ENCODE measurements at regions not wholly inside any gene's neighbourhood (a gene's known extent, or its start where the extent isn't known, plus 50 kb on each side); places are given as distances from the start of the nearest gene placed in this dataset.

DNA sequence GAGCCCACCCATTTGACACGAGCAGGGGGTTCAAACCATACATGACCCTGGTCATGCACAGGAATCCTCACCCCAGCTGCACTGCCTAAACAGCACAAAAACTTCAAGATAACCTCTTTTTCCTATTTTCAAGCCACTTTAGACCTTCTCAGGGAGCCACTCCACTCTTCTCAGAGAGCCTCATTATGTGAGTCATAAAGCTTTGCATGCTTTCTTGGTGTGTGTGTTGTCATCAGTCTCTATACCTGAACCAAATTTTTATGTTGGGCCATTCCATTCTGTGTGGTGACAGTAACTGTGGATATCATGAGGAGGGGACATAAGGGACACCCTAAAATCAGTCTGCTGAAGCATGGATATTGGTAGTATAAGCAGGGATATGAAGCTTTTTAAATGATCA lies 769.5 kb upstream of the API5 start:
- H4K20me1 ChIP-seq (replicated peaks; ENCODE audit: control insufficient read depth, extremely low read depth, insufficient read depth, low read length): no peaks in the 10 kb centered on the region
- BruUV-seq (replicated peaks): no TSS peak
- POLR2A ChIA-PET: no interaction called here

More for the DNA sequence above, 769.5 kb upstream of the API5 start:
- FAIRE-seq (no peak), DNase-seq (ENCODE audit: low read depth, low spot score) (no peak)
- Histone ChIP-seq H3K9me3 (replicated peaks; ENCODE audit: control insufficient read depth, insufficient read depth, low read length) (no peaks in the 10 kb centered on the region), H3K79me2 (ENCODE audit: control insufficient read depth, insufficient read depth, low read length) (no peaks in the 10 kb centered on the region), H3K36me3 (ENCODE audit: control insufficient read depth in 2 of 2, extremely low read depth in 1 of 2, insufficient read depth in 2 of 2, low read length in 2 of 2) (no peaks in the 10 kb centered on the region), H3K4me1 (ENCODE audit: control insufficient read depth, extremely low read depth, insufficient read depth, low read length) (no peaks in the 10 kb centered on the region), H3K9me1 (replicated peaks; ENCODE audit: control insufficient read depth, extremely low read depth, insufficient read depth, low read length) (no peaks in the 10 kb centered on the region), H3K27ac (ENCODE audit: insufficient read depth, low read depth, low read length) (no peak overlapping the region), H3K4me2 (ENCODE audit: insufficient read depth, low read length) (no peak overlapping the region), H3K9ac (replicated peaks; ENCODE audit: extremely low read depth, insufficient read depth, low read length) (no peak overlapping the region), H3K4me3 (replicated peaks in 1 of 3; ENCODE audit: insufficient read depth in 1 of 3, low read depth in 1 of 3, low read length in 3 of 3) (no peak overlapping the region), H2AFZ (ENCODE audit: low read depth, low read length) (no peak overlapping the region), H3K27me3 (ENCODE audit: control insufficient read depth in 2 of 2, insufficient read depth in 2 of 2, low read length in 2 of 2) (no peaks in the 10 kb centered on the region)
- intact Hi-C loops (cut with micrococcal nuclease): no loop called here
- CTCF ChIA-PET: no interaction called here
- TF ChIP-seq GATA2 (IDR thresholded peaks at IDR 0.05; ENCODE audit: insufficient read depth, insufficient read length, low read depth, low read length): no peak
- TF ChIP-seq, protein P1, sequence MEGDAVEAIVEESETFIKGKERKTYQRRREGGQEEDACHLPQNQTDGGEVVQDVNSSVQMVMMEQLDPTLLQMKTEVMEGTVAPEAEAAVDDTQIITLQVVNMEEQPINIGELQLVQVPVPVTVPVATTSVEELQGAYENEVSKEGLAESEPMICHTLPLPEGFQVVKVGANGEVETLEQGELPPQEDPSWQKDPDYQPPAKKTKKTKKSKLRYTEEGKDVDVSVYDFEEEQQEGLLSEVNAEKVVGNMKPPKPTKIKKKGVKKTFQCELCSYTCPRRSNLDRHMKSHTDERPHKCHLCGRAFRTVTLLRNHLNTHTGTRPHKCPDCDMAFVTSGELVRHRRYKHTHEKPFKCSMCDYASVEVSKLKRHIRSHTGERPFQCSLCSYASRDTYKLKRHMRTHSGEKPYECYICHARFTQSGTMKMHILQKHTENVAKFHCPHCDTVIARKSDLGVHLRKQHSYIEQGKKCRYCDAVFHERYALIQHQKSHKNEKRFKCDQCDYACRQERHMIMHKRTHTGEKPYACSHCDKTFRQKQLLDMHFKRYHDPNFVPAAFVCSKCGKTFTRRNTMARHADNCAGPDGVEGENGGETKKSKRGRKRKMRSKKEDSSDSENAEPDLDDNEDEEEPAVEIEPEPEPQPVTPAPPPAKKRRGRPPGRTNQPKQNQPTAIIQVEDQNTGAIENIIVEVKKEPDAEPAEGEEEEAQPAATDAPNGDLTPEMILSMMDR (IDR thresholded peaks at IDR 0.05; ENCODE audit: extremely low read depth in 1 of 2, insufficient read depth in 1 of 2, low read depth in 1 of 2, low read length in 2 of 2): no peak
- no peak for TF ChIP-seq FOS (IDR thresholded peaks at IDR 0.05; ENCODE audit: borderline replicate concordance, insufficient read depth, low read length)
- TF ChIP-seq, protein P2, sequence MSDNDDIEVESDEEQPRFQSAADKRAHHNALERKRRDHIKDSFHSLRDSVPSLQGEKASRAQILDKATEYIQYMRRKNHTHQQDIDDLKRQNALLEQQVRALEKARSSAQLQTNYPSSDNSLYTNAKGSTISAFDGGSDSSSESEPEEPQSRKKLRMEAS (IDR thresholded peaks at IDR 0.05; ENCODE audit: insufficient read depth, insufficient read length): no peak
- no peak for TF ChIP-seq EZH2 (IDR thresholded peaks at IDR 0.05; ENCODE audit: borderline replicate concordance, low read depth, low read length, severe bottlenecking)
- no peak for TF ChIP-seq MYC (IDR thresholded peaks at IDR 0.05; ENCODE audit: low read depth, low read length)
- TF ChIP-seq POLR2AphosphoS5 (IDR thresholded peaks at IDR 0.05; ENCODE audit: insufficient read depth, low read depth, low read length): no peak
- no peak for TF ChIP-seq JUN (IDR thresholded peaks at IDR 0.05; ENCODE audit: borderline replicate concordance, insufficient read depth, insufficient read length, low read depth)
- TF ChIP-seq POLR2A (IDR thresholded peaks at IDR 0.05; ENCODE audit: low read depth, low read length): no peak
- dilution Hi-C loops (cut with MboI; ENCODE audit: extremely low pct_ligation_motif_present, low sequenced_read_pairs): no loop called here

Measured in endothelial cell of umbilical vein (primary cell).